SU-DHL-6 (cell line): ENCODE measurements at regions not wholly inside any gene's neighbourhood (a gene's known extent, or its start where the extent isn't known, plus 50 kb on each side); places are given as distances from the start of the nearest gene placed in this dataset.

ENCODE experiments used
- EZH2phosphoT487 ChIP-seq: fragments of 200-600 bp; sonication (generic), shearing (Covaris generic); conservative IDR thresholded peaks from 2 replicates; pipeline ENCODE4 v1.6.1; 2018; ENCODE audit warnings: mild to moderate bottlenecking, antibody characterized with exemption, low read length, moderate library complexity, mixed read lengths
- TF ChIP-seq, protein P1 (sequence below): fragments of 200-600 bp; sonication (generic); IDR thresholded peaks from one replicate; pipeline ENCODE4 v1.5.1; 2017; ENCODE audit warnings: antibody characterized with exemption, mild to moderate bottlenecking, low read length, moderate library complexity; ENCODE audit not compliant: insufficient read depth, poor library complexity, severe bottlenecking

DNA sequence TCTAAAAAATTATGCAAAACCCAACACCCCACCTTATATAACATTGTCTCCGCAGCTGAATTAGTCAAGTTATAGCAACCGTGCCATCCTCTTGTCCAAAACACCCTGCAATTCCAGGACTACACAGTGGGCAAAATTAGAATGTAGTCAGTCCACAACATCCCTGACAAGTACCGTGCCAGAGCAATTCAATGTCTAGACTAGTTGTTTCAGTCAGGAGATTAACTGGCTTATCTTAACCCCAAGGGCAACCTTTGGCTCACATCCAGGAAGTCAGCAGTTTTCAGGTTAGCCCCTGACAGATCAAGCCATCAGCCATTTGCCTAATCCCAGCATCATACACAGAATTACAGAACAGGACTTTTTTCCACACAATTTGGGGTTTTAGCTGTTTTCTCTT, 240.8 kb upstream of the TMEM161B start:
- TF ChIP-seq, protein P1, sequence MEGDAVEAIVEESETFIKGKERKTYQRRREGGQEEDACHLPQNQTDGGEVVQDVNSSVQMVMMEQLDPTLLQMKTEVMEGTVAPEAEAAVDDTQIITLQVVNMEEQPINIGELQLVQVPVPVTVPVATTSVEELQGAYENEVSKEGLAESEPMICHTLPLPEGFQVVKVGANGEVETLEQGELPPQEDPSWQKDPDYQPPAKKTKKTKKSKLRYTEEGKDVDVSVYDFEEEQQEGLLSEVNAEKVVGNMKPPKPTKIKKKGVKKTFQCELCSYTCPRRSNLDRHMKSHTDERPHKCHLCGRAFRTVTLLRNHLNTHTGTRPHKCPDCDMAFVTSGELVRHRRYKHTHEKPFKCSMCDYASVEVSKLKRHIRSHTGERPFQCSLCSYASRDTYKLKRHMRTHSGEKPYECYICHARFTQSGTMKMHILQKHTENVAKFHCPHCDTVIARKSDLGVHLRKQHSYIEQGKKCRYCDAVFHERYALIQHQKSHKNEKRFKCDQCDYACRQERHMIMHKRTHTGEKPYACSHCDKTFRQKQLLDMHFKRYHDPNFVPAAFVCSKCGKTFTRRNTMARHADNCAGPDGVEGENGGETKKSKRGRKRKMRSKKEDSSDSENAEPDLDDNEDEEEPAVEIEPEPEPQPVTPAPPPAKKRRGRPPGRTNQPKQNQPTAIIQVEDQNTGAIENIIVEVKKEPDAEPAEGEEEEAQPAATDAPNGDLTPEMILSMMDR, result no peak
- no peak for TF ChIP-seq EZH2phosphoT487
